NCI-H1105 treated with DMSO at 0.1 percent for 48 hours (cell line): ENCODE measurements at regions not wholly inside any gene's neighbourhood (a gene's known extent, or its start where the extent isn't known, plus 50 kb on each side); places are given as distances from the start of the nearest gene placed in this dataset.

Experiments used
- DNase-seq: peaks from one replicate; lab custom pipeline; 2025; lab: John Stamatoyannopoulos, UW

GRCh38 chr18:75531851-75532459 is 104.5 kb upstream of the SMIM21 start:
- no peak for DNase-seq

- no peak for DNase-seq
Observed at GRCh38 chr18:75531212-75531850, 103.8 kb upstream of the SMIM21 start.

DNA sequence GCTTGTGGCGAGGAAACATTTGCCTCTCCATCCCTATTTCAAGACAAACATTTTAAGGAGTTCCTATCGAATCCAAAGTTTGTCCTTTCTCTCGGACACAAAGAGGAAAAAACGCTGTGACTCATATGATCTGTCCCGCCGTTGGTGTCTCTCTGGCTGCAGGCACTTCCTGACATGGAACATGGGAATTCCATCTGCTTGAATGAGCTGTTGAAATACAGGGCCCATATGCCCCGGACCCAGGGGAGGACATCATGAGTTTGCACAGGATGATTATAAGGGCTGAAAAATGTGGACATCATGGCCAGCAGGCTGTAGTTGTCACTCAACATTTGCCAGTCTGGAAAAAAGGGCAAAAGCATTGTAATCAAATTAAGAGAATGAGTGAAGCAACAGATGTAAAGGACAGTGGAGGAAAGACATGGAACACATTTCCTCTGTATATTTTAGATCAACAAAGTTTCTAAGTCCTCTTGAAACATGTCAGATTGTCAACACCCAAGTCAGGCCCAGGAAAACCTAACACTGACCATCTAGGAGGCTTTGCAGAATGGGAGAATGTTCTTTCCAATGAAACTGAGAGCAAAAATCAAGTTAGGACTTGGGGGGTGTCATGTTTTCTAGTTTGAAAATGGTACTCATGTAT is 103.2 kb upstream of the SMIM21 start:
- no peak for DNase-seq

DNA sequence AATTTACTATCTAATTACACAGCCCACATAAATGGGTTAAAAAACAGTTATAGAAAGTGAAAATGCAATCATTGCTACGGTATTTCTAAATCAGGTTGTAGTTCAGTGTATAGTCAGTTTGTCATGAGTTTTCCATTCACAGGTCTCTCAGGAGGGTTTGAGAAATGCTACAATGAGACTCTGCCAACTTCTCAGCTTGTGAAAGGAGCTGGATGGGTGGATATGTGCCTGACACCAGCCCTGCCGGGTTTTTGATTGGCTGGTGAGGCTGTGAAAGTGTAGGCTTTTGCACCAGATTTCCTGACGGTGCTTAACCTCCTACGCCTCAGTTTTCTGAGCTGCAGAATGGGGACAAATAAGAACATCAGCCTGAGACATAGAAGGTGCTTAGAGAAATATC is 102.6 kb upstream of the SMIM21 start:
- no peak for DNase-seq

DNA sequence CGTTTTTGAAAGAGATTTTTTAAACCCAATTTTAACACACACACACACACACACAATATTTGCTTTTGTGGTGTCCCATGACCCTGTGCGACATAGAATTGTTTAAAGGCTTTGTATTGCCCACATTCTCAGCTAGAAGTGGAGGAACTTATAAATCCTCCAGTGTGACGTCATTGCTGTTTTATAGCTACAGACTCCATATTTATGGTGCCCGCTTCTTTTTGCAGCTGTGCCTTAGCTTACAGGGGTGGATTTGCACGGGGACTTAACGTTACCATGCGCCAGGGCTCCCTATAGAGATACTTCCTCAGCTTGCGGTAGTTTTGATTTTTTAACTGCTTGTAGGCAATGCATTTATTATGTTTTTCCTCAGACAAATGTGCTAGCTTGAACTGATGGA is 101.9 kb upstream of the SMIM21 start:
- DNase-seq, result no peak

- DNase-seq, result no peak
Observed at GRCh38 chr18:75527848-75528685, 100.6 kb upstream of the SMIM21 start.

- DNase-seq, result no peak
Observed at GRCh38 chr18:75526038-75526437, 98.5 kb upstream of the SMIM21 start.

DNA sequence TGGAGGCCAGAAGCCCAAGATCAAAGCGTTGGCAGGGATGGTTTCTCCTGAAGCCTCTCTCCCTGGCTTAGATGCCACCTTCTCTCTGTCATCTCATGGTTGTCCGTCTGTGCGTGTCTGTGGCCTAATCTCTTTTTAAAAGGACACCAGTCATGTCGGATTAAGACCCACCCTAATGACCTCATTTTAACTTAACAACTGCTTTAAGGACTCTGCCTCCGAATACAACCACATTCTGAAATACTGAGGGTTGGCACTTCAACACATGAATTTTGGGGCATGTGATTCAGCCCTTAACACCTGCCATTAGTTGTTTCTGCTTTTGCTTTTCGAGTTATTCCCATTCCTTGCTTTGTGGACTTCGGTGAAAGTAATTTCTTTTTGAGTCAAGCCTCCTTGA is 97.8 kb upstream of the SMIM21 start:
- no peak for DNase-seq

DNA sequence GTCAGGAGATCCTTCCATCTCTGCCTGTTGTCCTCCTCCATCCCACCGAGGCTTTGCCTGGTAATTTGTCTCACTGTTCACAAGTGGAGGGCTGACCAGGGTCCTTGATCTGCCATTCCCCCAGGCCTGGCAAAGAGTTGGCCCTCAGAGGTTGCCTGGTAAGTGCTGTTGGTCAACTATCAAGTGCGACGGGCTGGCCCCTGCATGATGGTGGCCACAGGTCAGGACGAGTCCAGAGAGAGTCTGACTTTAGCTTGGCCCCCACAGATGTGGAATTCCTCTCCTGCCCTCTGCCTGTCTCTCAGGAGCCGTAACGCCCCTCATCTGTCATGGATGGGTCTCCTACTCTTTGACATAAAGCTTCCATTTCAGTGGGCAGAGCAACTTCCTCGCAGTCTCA is 97.3 kb upstream of the SMIM21 start:
- DNase-seq, result no peak

DNA sequence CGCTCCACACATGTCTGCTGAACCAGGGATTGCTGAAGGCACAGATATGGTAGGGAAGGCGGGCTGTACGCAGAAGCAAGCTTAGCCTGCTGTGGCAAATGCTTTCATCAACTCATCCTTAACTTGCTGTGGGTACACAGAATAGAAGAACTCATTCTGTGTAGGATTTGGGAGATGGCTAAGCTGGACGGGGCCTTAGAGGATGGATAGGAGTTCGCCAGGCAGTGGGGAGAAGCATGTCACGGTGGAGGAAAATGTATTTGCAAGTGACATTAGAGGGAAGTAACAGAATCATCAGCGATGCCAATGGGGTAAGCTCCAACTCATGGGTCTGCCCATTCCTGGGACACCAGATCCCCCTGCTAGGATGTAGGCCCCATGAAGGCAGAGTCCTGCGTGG is 96.7 kb upstream of the SMIM21 start:
- DNase-seq, result no peak

GRCh38 chr18:75521816-75522215 is 94.3 kb upstream of the SMIM21 start:
- DNase-seq, result no peak

DNA sequence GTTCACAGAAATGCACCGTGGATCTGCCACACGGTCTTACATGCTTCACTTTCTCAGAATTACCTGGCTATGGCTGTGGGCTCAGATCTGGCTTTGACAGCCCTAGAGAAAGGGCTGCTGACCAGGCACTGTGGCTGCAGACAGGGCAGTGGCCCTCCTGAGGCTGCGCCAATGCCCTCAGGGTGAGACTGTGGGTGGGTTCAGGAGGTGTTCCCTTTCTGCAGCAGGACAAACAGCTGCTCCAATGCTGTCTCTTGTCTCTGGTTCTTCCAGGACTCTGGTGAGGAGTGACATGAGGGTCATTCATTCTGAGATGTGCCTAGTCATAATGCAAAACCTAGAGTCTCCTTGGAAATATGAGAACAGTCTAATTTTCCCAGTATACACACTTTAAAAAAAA is 90.5 kb upstream of the SMIM21 start:
- DNase-seq, result no peak

GRCh38 chr18:75517286-75517685 is 89.8 kb upstream of the SMIM21 start:
- no peak for DNase-seq

DNA sequence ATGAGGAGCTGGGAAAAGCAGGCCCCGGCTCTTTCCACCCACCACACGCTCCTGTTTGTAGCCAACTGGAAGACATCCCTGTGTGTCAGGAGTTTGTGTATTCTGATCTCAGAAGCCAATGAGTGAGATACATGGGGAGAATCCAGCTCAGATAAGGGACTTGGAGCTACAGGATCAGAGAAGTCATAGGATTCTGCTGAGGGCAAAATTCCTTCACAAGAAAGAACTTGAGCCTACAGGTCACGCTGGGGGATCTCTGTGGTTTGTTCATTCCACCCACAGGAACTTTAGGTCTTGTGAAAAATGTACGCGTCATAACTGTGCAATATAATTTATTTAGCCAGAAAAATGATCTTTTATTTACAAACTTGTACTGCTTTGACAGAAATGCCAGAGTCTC is 80.1 kb upstream of the SMIM21 start:
- no peak for DNase-seq

GRCh38 chr18:75506913-75507312 is 79.4 kb upstream of the SMIM21 start:
- no peak for DNase-seq

- DNase-seq, result no peak
Observed at GRCh38 chr18:75504469-75504868, 77.0 kb upstream of the SMIM21 start.

GRCh38 chr18:75503615-75504014 is 76.1 kb upstream of the SMIM21 start:
- no peak for DNase-seq

DNA sequence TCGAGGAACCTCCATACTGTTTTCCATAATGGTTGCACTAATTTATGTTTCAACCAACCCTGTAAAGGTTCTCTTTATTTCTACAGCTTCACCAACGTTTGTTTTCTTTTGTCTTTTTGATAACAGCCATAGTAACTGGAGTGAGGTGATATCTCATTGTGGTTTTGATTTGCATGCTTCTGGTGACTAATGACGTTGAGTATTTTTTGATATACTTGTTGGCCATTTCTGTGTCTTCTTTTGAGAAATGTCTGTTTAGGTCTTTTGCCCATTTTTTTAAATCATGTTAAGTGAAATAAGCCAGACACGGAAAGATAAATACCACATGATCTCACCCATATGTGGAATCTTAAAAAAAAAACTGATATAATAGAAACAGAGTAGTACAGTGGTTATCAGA is 74.8 kb upstream of the SMIM21 start:
- DNase-seq, result no peak

GRCh38 chr18:75500545-75500944 is 73.0 kb upstream of the SMIM21 start:
- DNase-seq, result no peak

GRCh38 chr18:75497576-75498235 is 70.2 kb upstream of the SMIM21 start:
- no peak for DNase-seq

DNA sequence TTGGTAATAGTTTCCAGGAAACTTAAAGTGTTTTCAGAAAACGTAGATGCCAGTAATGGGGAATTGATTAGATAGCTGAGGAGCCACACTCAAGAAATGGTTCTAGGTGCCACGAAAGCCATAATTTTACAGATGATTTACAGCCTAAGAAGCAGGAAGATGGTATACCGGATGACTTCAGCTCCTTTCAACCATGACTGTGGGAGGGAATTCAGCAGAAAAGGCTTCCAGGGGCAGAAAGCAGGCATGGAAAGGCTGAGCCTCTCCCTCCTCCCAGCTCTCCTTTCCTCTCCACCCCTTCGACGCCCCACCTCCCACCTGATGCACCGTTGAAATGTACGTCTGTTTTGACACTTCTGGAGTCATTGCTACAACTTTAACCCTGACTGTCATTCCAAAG is 68.6 kb upstream of the SMIM21 start:
- DNase-seq, result no peak

GRCh38 chr18:75492852-75493251 is 65.3 kb upstream of the SMIM21 start:
- no peak for DNase-seq
